Gastroesophageal sphincter (tissue), 4 donors: ENCODE measurements at regions not wholly inside any gene's neighbourhood (a gene's known extent, or its start where the extent isn't known, plus 50 kb on each side); places are given as distances from the start of the nearest gene placed in this dataset.

Experiments used
- ATAC-seq: fragments of 150-250 bp; one replicate; pipeline ENCODE4 v1.9.1; 2016; ENCODE audit warnings: mild to moderate bottlenecking, moderate library complexity
- H3K27ac ChIP-seq, 4 donors: fragments of 200-600 bp; sonication (generic) in 3 of 4; 1 replicate in 3 of 4; 2 replicates in 1 of 4; pipeline ENCODE4 v1.5.1; 2016 to 2019
- H3K27me3 ChIP-seq: fragments of 200-600 bp; sonication (generic); one replicate; pipeline ENCODE4 v1.5.1; 2019
- H3K36me3 ChIP-seq, 2 donors: fragments of 200-600 bp; sonication (generic); one replicate each; pipeline ENCODE4 v1.5.1; 2019; ENCODE audit warnings: control low read depth in 1 of 2
- H3K4me1 ChIP-seq, 3 donors: fragments of 200-600 bp; sonication (generic); 1 replicate in 2 of 3; 2 replicates in 1 of 3; pipeline ENCODE4 v1.5.1; 2016 to 2019; ENCODE audit warnings: control low read depth in 2 of 3
- H3K4me3 ChIP-seq, 2 donors: fragments of 200-600 bp; sonication (generic); one replicate each; pipeline ENCODE4 v1.5.1; 2019; ENCODE audit warnings: mild to moderate bottlenecking in 1 of 2, moderate library complexity in 1 of 2
- H3K9me3 ChIP-seq, 3 donors: fragments of 200-600 bp; sonication (generic); one replicate each; pipeline ENCODE4 v1.5.1; 2017 to 2019; ENCODE audit warnings: control low read depth in 2 of 3
- CTCF ChIP-seq, 4 experiments: fragments of 200-600 bp in 2 of 4; fragments of 450-650 bp in 2 of 4; sonication (generic) in 1 of 4; IDR thresholded peaks; one replicate each; pipeline ENCODE4 v1.5.1; 2017 to 2019; ENCODE audit warnings: antibody characterized with exemption in 4 of 4, mild to moderate bottlenecking in 2 of 4, moderate library complexity in 2 of 4
- EP300 ChIP-seq: sonication (generic); formaldehyde crosslinking; IDR thresholded peaks from one replicate; pipeline ENCODE4 v1.6.1; 2017; ENCODE audit warnings: antibody characterized with exemption, mild to moderate bottlenecking
- POLR2A ChIP-seq, 2 donors: fragments of 450-650 bp; IDR thresholded peaks; one replicate each; pipeline ENCODE4 v1.6.1; 2017; ENCODE audit warnings: antibody characterized with exemption in 2 of 2, mild to moderate bottlenecking in 2 of 2, moderate library complexity in 1 of 2
- POLR2AphosphoS5 ChIP-seq: sonication (generic); formaldehyde crosslinking; IDR thresholded peaks from one replicate; pipeline ENCODE4 v1.6.1; 2017; ENCODE audit warnings: antibody characterized with exemption
- WGBS, 2 donors: methylation state at CpG; one replicate each; pipeline ENCODE4 v1.1.5; 2018; ENCODE audit warnings: low coverage in 1 of 2; 5-methylcytosine and 5-hydroxymethylcytosine counted together
- small RNA-seq, 4 donors: library from RNA; depleted of rRNA; stranded (forward); fragments of <200 nt; gene quantifications; one replicate each; pipeline ENCODE3, GENCODE V24; 2016

GRCh38 chr2:104794441-104794840 is 59.5 kb upstream of the POU3F3 start:
- Histone ChIP-seq H3K27ac (no peak overlapping the region), H3K36me3 (no peaks in the 10 kb centered on the region), H3K27me3 (peaks cover 27% of the 10 kb centered on the region), H3K9me3 (no peaks in the 10 kb centered on the region), H3K4me1 (no peaks in the 10 kb centered on the region), H3K4me3 (no peak overlapping the region)
- 60 to 70% methylated on average over 2 of the region's 2 CpGs for WGBS, 2 donors
- ATAC-seq: no peak
- TF ChIP-seq POLR2A (IDR thresholded peaks at IDR 0.05) (no peak), EP300 (no peak), CTCF (IDR thresholded peaks at IDR 0.05) (no peak), POLR2AphosphoS5 (no peak)

Small RNAs in the stretch of these regions (small RNA-seq; reads per million reads assigned to genes)
- gene RF00139: 0 to 0.09 (median 0) reads per million in 4 donors
- gene RF02091: 0 reads per million in 4 donors
